Nephron (organoid): ENCODE measurements at regions not wholly inside any gene's neighbourhood (a gene's known extent, or its start where the extent isn't known, plus 50 kb on each side); places are given as distances from the start of the nearest gene placed in this dataset.

Experiments
- H3K27ac Mint-ChIP-seq, 3 experiments: 2 replicates each; pipeline ENCODE4 v1.8.0; 2020; ENCODE audit warnings: mixed read lengths in 3 of 3, mild to moderate bottlenecking in 2 of 3, moderate library complexity in 1 of 3
- H3K27me3 Mint-ChIP-seq: 2 replicates; pipeline ENCODE4 v1.8.0; 2021; ENCODE audit warnings: low read depth, mild to moderate bottlenecking, moderate library complexity, mixed read lengths
- H3K36me3 Mint-ChIP-seq: 2 replicates; pipeline ENCODE4 v1.8.0; 2020; ENCODE audit warnings: low read depth, mixed read lengths
- H3K4me1 Mint-ChIP-seq: 2 replicates; pipeline ENCODE4 v1.8.0; 2020; ENCODE audit warnings: mixed read lengths
- H3K4me3 Mint-ChIP-seq, 3 experiments: 2 replicates each; pipeline ENCODE4 v1.8.0; 2020; ENCODE audit warnings: mild to moderate bottlenecking in 3 of 3, mixed read lengths in 3 of 3, moderate library complexity in 2 of 3
- H3K9me3 Mint-ChIP-seq: 2 replicates; pipeline ENCODE4 v1.8.0; 2020; ENCODE audit warnings: mixed read lengths
- TF ChIP-seq, protein P1 (sequence below), 3 experiments: fragments of 200-600 bp; sonication (generic); IDR thresholded peaks; one replicate each; pipeline ENCODE4 v1.5.0; 2021; ENCODE audit warnings: antibody characterized with exemption in 3 of 3; ENCODE audit not compliant: unreplicated experiment in 3 of 3

GRCh38 chr4:153151535-153152455, 52.4 kb upstream of the TRIM2 start:
- Mint-ChIP-seq H3K9me3 (no peaks in the 10 kb centered on the region), H3K27ac (peak overlapping the region; percentile 35 to 79 (median 63)), H3K4me3 (peak overlapping the region; percentile 84 to 94 (median 89)), H3K4me1 (peaks cover 42% of the 10 kb centered on the region), H3K27me3 (peaks cover 13% of the 10 kb centered on the region), H3K36me3 (no peaks in the 10 kb centered on the region)
- TF ChIP-seq, protein P1, sequence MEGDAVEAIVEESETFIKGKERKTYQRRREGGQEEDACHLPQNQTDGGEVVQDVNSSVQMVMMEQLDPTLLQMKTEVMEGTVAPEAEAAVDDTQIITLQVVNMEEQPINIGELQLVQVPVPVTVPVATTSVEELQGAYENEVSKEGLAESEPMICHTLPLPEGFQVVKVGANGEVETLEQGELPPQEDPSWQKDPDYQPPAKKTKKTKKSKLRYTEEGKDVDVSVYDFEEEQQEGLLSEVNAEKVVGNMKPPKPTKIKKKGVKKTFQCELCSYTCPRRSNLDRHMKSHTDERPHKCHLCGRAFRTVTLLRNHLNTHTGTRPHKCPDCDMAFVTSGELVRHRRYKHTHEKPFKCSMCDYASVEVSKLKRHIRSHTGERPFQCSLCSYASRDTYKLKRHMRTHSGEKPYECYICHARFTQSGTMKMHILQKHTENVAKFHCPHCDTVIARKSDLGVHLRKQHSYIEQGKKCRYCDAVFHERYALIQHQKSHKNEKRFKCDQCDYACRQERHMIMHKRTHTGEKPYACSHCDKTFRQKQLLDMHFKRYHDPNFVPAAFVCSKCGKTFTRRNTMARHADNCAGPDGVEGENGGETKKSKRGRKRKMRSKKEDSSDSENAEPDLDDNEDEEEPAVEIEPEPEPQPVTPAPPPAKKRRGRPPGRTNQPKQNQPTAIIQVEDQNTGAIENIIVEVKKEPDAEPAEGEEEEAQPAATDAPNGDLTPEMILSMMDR (IDR thresholded peaks at IDR 0.05; ENCODE audit: unreplicated experiment in 3 of 3) = no peak

- Mint-ChIP-seq H3K4me1 (peaks cover 42% of the 10 kb centered on the region), H3K4me3 (peak overlapping the region; percentile 84 to 94 (median 89)), H3K36me3 (no peaks in the 10 kb centered on the region), H3K27me3 (peaks cover 11% of the 10 kb centered on the region), H3K27ac (peak overlapping the region; percentile 78 to 94 (median 79)), H3K9me3 (no peaks in the 10 kb centered on the region)
- TF ChIP-seq, protein P1 (IDR thresholded peaks at IDR 0.05; ENCODE audit: unreplicated experiment in 3 of 3) = no peak
Measured at GRCh38 chr4:153152501-153153338, 51.5 kb upstream of the TRIM2 start.

GRCh38 chr4:153153339-153153871, 50.8 kb upstream of the TRIM2 start:
- Mint-ChIP-seq H3K27me3 (peaks cover 11% of the 10 kb centered on the region), H3K9me3 (no peaks in the 10 kb centered on the region), H3K36me3 (no peaks in the 10 kb centered on the region), H3K4me1 (peaks cover 42% of the 10 kb centered on the region), H3K27ac (peak overlapping the region; percentile 78 to 94 (median 79)), H3K4me3 (peak overlapping the region; percentile 84 to 94 (median 89))
- TF ChIP-seq, protein P1 (IDR thresholded peaks at IDR 0.05; ENCODE audit: unreplicated experiment in 3 of 3) = no peak

DNA sequence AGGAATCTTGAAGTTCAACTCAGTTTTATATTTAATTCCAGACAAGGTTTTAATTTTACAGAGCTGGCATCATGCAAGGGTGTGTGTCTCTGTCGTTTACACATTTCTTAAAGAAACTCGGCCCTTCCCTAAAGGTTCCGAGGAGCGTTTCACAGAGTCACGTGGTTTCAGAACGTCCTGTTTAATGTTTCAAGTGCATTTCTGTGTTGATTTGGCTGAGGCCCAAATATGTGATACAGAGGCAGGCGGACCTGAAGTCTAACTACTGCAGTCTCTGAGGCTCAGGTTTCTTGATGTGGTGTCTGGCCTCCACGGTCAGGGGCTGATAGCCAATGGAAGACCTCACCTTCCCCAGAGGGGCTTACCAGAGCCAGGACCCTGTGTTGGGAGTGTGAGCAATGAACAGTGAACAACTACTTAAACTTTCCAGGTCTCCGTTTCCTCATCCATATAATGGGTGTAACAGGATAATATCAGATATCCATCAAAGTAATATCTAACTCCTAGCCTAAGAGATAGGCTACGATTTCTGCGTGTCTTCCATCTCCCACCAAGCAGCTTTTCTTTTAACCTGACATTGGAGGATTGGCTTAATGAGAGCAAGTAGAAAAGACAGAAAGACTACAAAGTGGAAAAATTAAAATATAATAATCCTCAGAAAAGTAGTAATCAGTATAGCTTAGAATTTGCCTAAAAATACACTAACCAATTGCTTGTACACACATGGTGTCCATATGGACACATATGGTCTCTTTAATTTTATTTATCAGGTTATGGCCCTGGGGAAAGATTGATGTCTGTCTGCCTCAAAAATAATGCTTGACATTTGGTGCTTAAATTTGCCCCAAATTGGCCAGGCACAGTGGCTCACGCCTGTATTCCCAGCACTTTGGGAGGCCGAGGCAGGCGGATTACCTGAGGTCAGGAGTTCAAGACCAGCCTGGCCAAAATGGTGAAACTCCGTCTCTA, 50.0 kb upstream of the TRIM2 start:
- Mint-ChIP-seq H3K36me3 (no peaks in the 10 kb centered on the region), H3K4me1 (peaks cover 42% of the 10 kb centered on the region), H3K27me3 (peaks cover 7% of the 10 kb centered on the region), H3K27ac (peak overlapping the region; percentile 78 to 94 (median 79)), H3K4me3 (peak overlapping the region; percentile 84 to 94 (median 89)), H3K9me3 (no peaks in the 10 kb centered on the region)
- TF ChIP-seq, protein P1 (IDR thresholded peaks at IDR 0.05; ENCODE audit: unreplicated experiment in 3 of 3) = no peak
